ENCODE measurements at regions not wholly inside any gene's neighbourhood (a gene's known extent, or its start where the extent isn't known, plus 50 kb on each side); places are given as distances from the start of the nearest gene placed in this dataset.

DNA sequence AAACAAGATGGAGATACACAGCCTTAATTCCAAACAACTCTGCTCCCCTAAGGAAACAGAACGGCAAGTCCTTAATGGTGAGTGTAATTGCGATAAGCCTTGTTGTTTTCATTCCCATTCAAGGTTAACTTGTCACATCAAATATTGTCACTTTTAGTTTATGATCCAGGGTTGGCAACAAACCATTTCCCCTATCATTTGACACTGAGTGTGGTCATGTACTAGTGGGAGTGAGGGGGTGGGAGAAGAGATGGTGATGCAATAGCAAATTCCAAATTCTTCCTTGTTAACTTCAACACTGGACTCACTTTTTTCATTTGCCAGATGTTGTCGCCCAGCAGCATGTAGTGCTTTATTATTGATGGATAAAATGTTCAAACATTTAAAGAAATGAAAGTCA, 140.4 kb downstream of the ZNF326 start:
- no peak for DNase-seq

DNA sequence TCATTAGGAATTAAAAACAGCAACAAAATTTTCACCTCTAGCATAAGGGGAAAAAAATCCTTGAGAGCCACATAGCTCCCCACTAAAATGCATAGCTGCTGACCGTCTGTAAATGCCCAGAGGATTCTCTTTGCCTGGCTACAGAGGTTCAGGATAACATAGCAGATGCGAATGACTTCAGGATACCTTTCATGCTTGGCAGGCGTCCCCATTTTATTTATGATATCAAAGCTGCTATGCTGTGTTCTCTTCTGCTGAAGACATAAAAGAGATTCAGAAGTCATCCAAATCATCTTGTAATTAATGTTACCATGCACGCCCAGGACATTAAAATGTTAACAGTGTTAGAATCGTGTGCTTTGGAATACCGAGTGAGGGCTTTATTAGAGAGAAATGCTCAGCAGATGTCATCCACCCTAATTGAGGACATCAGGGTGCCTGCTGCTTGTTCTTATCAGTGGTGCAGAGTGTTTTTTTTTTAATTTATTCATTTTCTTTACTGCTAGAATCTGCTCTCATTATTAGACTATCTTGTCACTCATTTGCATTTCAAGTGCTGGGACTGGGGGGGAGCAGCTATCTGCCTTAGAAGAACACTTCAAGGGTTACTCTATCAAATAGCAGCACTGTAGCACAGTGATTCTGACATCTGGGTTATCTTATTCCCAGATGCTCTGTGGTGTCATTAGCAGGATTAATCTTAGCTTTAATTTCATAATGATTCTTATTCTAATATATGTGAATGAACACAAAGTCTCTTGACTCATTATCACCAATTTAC, 139.5 kb downstream of the ZNF326 start:
- Histone ChIP-seq H3K9me3 (no peaks in the 10 kb centered on the region), H3K4me1 (peaks cover 7% of the 10 kb centered on the region), H3K4me3 (no peak overlapping the region), H3K27me3 (ENCODE audit: low read depth) (no peaks in the 10 kb centered on the region), H3K36me3 (no peaks in the 10 kb centered on the region), H3K27ac (no peak overlapping the region)
- ATAC-seq: no peak
- TF ChIP-seq, protein P1, sequence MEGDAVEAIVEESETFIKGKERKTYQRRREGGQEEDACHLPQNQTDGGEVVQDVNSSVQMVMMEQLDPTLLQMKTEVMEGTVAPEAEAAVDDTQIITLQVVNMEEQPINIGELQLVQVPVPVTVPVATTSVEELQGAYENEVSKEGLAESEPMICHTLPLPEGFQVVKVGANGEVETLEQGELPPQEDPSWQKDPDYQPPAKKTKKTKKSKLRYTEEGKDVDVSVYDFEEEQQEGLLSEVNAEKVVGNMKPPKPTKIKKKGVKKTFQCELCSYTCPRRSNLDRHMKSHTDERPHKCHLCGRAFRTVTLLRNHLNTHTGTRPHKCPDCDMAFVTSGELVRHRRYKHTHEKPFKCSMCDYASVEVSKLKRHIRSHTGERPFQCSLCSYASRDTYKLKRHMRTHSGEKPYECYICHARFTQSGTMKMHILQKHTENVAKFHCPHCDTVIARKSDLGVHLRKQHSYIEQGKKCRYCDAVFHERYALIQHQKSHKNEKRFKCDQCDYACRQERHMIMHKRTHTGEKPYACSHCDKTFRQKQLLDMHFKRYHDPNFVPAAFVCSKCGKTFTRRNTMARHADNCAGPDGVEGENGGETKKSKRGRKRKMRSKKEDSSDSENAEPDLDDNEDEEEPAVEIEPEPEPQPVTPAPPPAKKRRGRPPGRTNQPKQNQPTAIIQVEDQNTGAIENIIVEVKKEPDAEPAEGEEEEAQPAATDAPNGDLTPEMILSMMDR (IDR thresholded peaks at IDR 0.05): no peak
- intact Hi-C loops (cut with DNase I): no loop called here
- DNase-seq: no peak

More for the DNA sequence above, 140.4 kb downstream of the ZNF326 start:
- Histone ChIP-seq H3K27ac (no peak overlapping the region), H3K9me3 (peaks cover 8% of the 10 kb centered on the region), H3K27me3 (ENCODE audit: low read depth) (no peaks in the 10 kb centered on the region), H3K4me3 (no peak overlapping the region), H3K4me1 (peaks cover 7% of the 10 kb centered on the region), H3K36me3 (no peaks in the 10 kb centered on the region)
- TF ChIP-seq, protein P1 (IDR thresholded peaks at IDR 0.05): no peak
- intact Hi-C loops (cut with DNase I): no loop called here
- ATAC-seq: no peak

DNA sequence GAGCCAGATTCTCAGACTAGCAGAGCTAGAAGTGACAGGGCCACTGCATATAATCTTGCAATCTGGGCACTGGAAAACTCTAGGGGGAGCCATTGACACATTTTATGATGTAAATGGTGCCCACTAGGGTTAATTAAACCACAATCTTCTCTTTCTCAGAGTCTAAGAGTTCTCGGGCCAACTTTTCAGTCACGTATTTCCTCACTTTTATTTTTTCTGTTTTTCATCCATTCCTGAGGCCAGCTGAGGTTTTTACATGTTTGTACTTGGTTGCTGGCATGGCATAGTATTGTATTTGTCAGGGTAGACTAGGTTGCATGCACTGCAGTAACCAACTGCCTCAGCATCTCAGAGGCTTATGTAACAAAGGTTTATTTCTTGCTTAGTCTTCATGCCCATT, 138.2 kb downstream of the ZNF326 start:
- DNase-seq (no peak), ATAC-seq (peak; percentile 66 to 88)
- H3K36me3 ChIP-seq: no peaks in the 10 kb centered on the region
- TF ChIP-seq, protein P1 (IDR thresholded peaks at IDR 0.05): peak; percentile 46
- intact Hi-C loops (cut with DNase I): no loop called here
- no peaks in the 10 kb centered on the region for H3K9me3 ChIP-seq
- no peak overlapping the region for H3K27ac ChIP-seq
- no peak overlapping the region for H3K4me3 ChIP-seq
- H3K27me3 ChIP-seq (ENCODE audit: low read depth): no peaks in the 10 kb centered on the region
- H3K4me1 ChIP-seq: peaks cover 7% of the 10 kb centered on the region

DNA sequence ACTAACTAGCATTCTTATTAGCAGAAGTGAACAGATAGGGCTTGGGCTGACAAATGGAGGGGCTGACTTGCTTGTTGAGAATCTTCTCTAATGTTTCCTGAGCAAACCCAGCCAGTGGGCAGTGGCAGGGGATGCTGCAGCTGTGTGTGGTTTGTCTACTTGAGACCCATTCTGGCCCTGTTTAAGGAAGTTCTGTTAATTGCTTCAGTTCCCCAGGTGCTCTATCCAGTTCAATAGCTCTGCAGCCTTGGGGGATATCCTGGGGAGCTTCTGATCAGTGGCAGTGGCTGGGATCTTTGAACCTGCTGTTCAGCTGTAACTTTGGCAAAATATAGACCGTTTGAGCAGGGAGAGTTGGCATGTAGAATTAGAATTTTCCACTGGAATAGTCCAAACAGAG, 137.4 kb downstream of the ZNF326 start:
- ATAC-seq (no peak), DNase-seq (no peak)
- H3K9me3 ChIP-seq: no peaks in the 10 kb centered on the region
- H3K36me3 ChIP-seq: no peaks in the 10 kb centered on the region
- H3K4me3 ChIP-seq: no peak overlapping the region
- TF ChIP-seq, protein P1 (IDR thresholded peaks at IDR 0.05): no peak
- no peak overlapping the region for H3K27ac ChIP-seq
- no peaks in the 10 kb centered on the region for H3K27me3 ChIP-seq (ENCODE audit: low read depth)
- intact Hi-C loops (cut with DNase I): no loop called here
- H3K4me1 ChIP-seq: peaks cover 7% of the 10 kb centered on the region

DNA sequence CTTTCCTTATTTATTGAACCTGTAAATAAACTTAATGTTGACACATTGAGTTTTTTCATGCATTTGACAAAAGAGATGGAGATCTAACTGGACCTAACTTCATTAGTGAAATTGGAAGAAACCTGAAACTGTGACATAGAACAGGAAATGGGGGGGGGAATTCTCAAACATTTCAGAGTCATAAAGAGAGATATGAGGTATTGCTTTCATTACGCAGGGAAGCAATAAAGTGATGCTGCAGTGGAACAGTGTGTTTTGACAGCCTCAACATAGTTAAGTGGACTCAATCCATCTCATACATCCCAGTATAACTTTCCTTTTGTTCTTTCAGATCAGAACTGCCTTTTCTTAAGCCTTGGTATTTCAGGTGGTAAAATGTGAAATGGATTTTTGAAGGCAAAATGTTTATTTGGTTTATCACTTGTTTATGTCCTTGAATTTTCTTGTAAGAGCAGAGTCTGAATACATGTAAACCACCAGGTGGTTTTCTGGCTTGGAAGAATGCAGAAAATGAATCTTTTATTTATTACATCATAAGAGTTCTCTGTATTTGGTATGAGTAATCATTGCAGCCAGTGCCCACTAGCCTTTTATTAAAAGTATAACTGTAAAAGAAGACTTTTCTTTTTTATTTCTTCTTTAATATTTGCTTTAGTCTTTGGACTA, 132.5 kb downstream of the ZNF326 start:
- H3K4me3 ChIP-seq: no peak overlapping the region
- no peaks in the 10 kb centered on the region for H3K27me3 ChIP-seq (ENCODE audit: low read depth)
- no peaks in the 10 kb centered on the region for H3K36me3 ChIP-seq
- no peak overlapping the region for H3K27ac ChIP-seq
- H3K9me3 ChIP-seq: no peaks in the 10 kb centered on the region
- H3K4me1 ChIP-seq: no peaks in the 10 kb centered on the region
- intact Hi-C loops (cut with DNase I): no loop called here
- TF ChIP-seq, protein P1 (IDR thresholded peaks at IDR 0.05): no peak
- no peak for DNase-seq
- ATAC-seq: no peak
